ENCODE measurements at regions not wholly inside any gene's neighbourhood (a gene's known extent, or its start where the extent isn't known, plus 50 kb on each side); places are given as distances from the start of the nearest gene placed in this dataset.

DNA sequence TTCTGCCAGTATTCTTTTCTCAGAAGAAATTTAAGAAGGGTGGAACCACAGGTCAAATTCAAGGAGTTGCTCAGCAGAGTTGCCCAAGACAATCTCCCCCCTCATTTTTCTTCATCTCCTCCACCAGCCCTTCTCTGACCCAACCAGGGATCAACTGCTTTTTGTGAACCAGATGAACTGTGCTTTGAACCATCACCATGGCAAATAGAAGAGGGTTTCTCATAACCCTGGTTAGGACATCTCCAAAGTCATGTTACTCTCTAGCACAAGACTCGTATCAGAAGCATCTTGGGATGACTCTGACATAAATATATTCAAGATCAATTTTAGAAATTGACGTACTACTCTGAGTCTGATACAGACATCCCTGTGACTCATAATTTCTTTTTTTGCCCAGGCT lies 130.7 kb downstream of the ALDH8A1 start:
- no peak for TF ChIP-seq EZH2 (optimal IDR thresholded peaks at IDR 0.05; ENCODE audit: low read depth, low read length)
- TF ChIP-seq CTCF (IDR thresholded peaks at IDR 0.05; ENCODE audit: low read length), result no peak
